Activated CD8-positive, alpha-beta memory T cell treated with anti-CD3 and anti-CD28 coated beads for 36 hours (primary cell): ENCODE measurements at regions not wholly inside any gene's neighbourhood (a gene's known extent, or its start where the extent isn't known, plus 50 kb on each side); places are given as distances from the start of the nearest gene placed in this dataset.

Source experiments
- CTCF ChIA-PET: fragments of 350-600 bp; sonication (Branson Sonifier 250); formaldehyde crosslinking; loops from one replicate; lab custom pipeline; 2021; ENCODE audit warnings: antibody characterized with exemption; lab: Charles Lee
- POLR2A ChIA-PET: fragments of 350-600 bp; sonication (Branson Sonifier 250); formaldehyde crosslinking; loops from one replicate; lab custom pipeline; 2021; ENCODE audit warnings: antibody characterized with exemption; lab: Charles Lee

DNA sequence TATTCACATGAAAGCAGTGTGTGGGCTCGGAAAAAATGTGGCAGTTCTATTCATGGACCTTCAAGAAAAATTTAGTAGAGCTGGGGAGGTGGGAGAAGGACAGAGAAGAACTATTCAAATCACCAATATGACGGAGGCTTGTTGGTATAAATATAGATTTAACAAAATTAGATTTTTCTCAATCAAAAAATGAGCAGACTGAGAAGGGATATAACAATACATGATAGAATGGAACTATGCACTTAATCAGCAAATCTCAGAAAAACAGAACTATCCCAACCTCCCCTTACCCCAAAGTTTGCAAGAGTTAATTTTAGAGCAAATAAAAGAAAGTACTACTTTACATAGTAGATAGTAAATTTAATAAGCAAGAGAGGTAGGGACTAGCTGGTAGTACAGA lies 194.6 kb upstream of the BCL6 start:
- POLR2A ChIA-PET = no interaction called here
- CTCF ChIA-PET = interaction anchor here (1.3 kb wide), 1 partner anchor 14 kb away, joined by 3 read pairs; no protein-coding TSS in a partner anchor

DNA sequence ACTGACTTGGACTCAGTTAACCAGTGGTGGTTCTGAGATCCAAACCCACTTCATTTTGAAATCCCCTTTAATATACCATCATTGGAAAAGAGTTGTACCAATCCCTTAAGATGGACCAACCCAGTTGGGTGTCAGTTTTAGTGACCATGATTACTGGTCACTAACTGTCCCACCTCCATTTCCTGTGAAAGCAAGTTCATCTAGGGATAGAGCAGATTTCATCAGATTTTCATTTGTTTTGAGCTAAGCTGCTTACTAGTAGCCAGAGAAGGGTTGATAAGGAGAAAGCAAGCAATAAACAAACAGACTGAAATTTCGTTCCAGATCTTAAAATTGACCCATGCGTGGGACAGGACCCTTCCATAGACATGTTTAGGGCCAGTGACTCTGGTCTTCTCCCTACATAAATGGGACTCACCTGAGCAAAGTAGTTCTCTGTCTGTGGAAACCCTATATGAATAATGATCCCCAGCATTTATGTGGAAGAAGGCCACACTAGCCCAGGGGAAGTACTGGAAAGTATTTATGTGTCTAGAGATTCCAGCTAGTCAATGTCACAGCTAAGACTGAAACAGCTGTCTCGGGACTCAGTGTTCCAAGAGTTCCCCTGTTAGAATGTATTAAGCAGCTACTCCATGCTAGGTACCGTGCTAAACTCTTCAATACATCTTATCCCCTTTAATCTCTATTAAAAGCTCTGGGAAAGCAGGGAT lies 196.0 kb upstream of the BCL6 start:
- CTCF ChIA-PET = interaction anchor here (1.3 to 1.5 kb wide), 2 partner anchors 13 to 14 kb away, joined by 3 read pairs; no protein-coding TSS in a partner anchor
- POLR2A ChIA-PET = no interaction called here

DNA sequence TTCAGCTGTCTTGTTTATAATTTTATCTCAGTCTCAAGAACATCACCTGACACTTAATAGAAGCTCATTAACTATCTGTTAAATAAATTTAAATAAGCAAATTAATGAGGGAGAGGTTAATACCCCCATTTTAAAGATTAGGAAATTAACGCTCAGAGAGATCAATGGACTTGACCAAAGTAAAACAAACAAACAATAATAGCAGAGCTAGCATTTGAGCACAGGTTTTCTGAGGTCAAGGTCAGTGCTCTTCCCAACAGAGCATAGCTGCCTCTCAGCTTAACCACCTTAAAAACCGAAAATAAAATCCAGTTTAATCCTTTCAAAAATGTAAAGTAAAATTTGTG lies 196.6 kb upstream of the BCL6 start:
- ChIA-PET POLR2A (no interaction called here), CTCF (interaction anchor here (1.5 kb wide), 1 partner anchor 14 kb away, joined by 3 read pairs; no protein-coding TSS in a partner anchor)

DNA sequence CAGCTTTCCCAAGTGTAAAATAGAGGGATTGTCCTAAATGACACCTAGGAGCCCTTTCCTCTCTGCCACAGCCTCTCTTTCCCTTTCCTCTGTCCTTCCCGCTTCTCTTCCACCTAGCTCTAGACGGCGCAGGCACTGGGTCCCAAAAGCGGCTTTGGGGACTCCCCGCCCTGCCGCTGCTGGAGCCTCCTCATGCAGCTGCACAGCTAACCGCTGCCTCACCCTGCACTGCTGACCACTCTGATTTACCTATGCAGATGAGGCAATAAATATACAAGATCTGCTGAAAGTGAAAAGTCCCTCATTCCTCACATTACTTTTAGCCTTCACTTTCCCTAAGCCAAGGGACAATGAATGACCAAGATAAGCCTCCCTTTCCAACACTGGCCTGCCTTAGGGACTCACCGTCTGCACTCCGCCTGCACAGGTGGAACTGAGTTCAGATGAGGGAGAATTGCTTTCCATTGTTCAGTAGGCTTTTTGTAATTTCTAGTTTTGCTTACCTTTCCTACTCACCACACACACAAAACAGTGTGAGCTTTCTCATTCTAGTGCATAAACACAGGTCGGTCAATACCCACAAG lies 197.5 kb upstream of the BCL6 start:
- ChIA-PET POLR2A (no interaction called here), CTCF (interaction anchor here (1.5 kb wide), 1 partner anchor 13 kb away, joined by 3 read pairs; no protein-coding TSS in a partner anchor)

DNA sequence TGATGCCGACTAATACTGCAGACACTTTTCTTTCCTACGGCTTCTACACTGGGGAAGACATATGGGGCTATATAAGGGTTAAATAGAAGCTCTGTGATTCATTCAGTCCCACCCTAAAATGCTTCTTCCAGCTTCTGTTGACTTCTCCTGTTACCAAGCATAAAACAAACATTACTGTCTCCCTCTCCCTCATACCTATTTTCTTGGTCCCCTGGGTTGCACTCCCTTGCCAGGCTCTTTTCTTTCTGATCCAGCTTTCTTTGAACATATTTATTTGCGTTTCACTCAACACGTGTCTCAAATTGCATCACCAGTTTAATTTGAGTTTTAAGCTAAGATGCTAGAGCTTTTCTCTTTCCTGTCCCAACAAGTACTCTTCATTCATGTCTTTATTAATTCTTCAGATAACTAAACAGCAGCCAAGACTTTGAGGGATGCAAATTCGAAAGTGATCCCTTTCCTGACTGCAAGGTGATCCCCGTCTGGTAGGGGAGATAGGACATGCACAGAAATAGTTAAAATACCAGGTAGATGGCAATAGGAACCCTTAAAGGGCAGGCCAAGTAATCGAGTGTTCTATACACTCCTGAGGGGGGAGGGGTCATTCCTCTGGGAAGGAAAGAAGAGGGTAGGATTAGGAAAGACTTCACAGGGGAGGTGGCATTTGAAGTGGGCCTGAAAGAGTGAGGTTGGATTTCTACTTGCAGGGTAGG lies 198.6 kb upstream of the BCL6 start:
- ChIA-PET CTCF (no interaction called here), POLR2A (no interaction called here)

DNA sequence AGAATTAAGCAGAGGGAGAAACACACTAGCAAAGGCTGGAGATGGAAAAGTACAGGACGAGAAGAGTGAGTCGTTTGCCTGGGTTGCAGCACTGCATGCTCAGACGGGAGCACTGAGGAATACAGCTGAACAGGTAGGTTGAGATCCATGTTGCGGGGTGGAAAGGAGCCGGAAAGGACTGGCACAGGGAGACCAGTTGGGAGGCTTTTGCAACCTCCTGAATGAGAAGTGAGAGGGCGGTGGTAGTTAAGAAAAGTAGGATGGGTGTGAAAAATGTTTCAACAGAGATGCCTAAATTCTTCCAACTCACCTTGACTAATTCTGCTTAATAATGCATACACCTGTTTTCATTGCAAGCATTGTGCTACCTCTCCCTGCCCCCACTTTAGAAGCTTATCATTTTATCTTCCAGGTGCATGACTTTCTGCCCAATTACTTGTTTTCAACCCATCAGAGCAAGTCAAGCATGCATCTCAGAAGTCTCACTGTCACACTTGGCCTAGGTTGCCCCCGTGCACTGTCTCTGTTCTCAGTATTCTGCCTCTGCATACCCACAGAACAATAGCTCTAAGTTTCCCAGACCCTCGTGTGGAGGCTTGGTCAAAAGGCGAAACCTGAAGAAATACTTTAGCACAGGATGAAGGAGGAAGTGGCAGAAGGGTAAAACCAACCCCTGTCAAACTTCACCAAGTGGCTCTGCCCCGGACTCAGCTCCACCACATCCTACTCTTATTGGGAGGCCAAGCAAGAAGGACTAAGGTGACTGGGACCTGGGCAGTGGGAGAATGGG lies 199.3 kb upstream of the BCL6 start:
- CTCF ChIA-PET = no interaction called here
- POLR2A ChIA-PET = no interaction called here

DNA sequence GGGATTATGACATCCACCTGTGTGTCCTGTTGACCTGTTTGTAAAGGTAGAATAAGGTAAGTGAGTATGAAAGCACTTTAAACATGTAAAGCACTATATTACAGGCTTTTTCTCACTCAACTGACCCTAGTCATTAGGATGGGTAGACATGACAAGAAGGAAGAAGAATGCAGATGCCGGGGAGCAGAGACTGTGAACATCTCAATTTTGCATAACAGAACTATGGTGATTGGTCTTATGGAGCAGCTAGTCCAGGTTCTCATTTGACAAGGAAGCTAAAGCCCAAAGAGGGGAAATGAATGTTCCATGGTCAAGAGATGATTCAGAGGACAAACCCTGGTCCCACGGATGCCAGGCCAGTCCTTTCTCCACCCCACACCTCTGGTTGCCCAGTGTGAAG lies 200.1 kb upstream of the BCL6 start:
- CTCF ChIA-PET = no interaction called here
- POLR2A ChIA-PET = no interaction called here

DNA sequence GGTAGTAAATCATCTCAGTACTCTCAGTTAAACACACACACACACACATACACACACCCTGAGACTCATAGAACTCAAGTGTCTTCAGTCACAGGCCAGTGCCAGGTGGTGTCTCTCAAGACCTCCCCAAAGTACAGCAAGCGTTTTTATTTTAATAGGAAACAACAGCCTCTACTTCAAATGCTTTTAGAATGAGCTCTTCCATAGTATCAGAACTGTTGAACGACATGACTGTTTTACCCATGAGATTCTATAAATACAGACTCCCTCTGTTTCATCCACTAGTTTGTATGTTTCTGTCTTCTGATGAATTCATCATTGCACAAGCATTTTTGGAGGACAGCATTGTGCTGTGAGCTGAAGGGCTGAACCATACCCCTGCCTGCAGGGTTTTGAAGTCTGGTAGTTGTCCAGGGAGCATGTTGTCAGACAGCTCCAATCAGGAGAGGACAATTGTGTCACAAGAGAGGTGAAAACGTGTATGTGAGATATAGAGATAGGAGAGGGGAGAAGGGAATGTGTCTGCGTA lies 201.0 kb upstream of the BCL6 start:
- ChIA-PET POLR2A (no interaction called here), CTCF (interaction anchor here (0.8 kb wide), 1 partner anchor 23 kb away, joined by 3 read pairs; no protein-coding TSS in a partner anchor)

DNA sequence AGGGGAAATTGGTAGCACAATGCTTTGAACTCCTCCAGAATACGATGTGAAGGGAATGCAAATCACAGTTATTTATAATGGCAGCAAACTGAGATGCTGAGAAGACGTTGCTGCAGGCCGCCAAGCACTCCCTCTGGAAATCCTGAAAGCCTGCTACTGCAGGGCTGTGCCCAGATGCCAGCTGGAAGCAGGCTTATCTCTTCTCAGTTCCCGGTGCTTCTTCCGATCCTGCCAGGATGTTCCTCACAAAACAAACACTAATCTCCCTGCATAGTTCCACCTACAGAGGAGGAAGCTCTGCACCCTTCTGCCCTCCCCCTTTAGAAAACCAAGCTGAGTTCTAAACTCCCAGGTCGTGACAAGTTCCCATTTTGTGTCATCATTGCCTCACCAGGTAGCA lies 201.7 kb upstream of the BCL6 start:
- POLR2A ChIA-PET = no interaction called here

DNA sequence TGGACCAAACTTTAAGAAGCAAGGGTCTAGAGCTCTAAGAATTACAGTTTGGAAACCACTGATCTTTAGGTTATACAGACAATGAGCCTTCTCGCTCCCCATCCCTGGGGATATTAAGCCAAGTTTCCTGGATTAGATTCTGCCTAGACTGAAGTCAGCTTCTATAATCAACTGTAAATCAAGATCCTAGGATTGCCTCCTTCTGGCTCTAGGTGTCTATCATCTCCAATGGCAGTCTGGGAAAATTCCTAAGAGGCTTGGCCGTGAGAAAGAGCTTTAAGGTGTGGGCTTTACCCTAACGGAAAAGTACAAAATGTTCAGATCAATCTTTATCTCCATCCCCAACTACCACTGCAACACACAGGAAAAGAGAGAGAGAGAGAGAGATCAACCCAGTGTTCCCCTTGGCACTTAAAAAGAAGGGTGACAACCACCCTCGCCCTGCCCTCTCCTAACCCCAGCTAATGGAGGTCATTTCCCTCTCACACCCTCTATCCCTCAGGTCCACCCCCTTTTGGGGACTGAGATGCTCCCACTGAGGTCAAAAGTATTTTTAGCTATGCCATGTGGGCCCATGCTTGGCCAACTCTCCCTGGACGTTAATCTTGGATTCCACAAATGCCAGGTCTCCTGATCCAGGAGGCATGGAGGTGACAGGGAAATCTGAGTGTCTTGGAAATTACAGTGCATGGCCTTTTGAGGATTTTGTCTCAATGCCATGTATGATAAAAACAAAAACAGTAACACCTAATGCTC lies 202.8 kb upstream of the BCL6 start:
- CTCF ChIA-PET = no interaction called here

More for the DNA sequence above, 201.7 kb upstream of the BCL6 start:
- CTCF ChIA-PET = interaction anchor here (0.8 kb wide), 1 partner anchor 24 kb away, joined by 3 read pairs; no protein-coding TSS in a partner anchor

DNA sequence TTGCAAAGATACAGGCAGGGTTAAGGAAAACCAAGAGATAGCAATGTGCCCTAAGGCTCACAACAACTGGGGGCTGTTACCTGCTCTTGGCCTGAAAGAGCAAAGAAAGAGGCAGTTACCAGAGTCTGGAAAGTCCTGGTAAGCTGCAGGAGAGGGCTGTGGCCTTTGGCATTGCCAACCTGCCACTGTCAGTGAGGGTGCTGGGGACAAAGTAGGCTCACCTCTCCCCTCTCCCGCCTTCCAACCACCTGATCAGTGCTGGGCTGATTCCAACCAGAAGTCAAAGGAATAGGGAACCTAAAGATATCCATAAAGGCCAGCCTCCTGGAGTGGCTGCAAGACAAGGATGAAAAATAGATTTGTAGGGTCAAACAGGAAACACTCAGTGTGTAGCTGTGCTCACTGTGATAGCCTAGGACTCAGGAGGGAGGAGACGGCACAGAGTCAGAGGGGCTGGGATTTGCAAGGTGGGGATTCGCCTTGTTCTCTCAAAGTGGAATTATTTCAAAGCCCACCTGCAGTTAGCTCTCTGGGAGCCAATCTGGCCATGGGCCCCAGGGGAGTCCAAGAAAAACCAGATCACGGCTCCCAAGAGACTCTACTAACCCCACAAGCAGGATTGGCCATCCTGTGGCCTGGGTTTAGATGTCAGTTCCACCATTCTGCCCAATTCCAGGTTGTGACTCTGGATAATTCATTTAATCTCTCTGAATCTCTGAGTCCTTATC lies 204.0 kb upstream of the BCL6 start:
- ChIA-PET CTCF (no interaction called here), POLR2A (no interaction called here)

More for the DNA sequence above, 202.8 kb upstream of the BCL6 start:
- POLR2A ChIA-PET = no interaction called here

DNA sequence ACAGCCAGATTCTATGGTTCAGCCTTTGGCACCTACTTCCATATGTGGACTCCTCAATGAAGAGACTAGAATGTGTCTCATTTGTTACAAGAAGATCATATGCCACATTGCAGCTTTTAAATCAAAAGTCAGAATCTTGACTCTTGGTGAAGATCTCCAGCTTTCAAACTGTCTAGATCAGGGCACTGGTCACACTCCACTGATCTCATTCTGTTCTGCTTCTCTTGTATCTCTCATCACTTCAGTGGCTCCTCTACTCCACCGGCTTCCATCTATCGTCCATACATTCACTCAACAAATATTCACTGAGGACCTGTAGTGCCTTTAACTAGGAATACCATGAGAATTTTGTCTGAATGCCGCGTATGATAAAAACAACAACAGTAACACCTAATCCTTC lies 203.3 kb upstream of the LPP start:
- ChIA-PET POLR2A (no interaction called here), CTCF (interaction anchor here (0.6 kb wide), 1 partner anchor 191 kb away, joined by 3 read pairs; no protein-coding TSS in a partner anchor)

DNA sequence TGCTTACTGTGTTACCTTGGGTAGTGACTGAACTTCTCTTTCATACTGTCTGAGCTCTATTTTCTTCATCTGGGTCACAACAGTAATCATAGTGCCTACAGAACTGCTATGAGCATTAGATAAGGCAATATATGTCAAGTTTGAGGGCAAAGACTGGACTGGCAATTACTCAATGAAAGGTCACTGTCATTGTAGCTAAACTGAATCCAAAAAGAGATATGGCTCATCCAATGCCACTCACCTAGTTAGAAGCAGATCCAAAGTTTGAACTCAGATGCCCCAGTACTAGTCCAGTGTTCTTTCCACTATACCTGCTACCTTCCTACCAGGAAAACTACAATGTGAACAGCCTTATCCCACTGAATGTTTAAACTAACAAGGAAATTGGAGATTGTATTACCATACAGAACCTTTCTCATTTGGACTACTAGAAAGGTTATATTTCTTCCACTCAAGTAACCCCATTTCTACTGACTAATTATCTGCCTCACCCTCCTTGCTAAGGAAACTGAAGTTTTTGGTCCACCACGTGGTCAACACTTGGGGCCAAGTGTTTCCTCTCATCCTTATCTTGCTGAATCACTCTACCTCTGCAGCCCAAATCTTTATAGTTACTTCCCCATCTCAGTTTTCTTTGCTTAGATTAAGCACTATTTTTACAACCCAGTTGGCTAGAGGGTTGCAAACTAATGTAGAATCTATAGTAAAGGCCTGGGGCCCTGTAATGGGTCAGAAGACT lies 202.3 kb upstream of the LPP start:
- ChIA-PET POLR2A (no interaction called here), CTCF (interaction anchor here (0.6 kb wide), 1 partner anchor 192 kb away, joined by 3 read pairs; no protein-coding TSS in a partner anchor)

DNA sequence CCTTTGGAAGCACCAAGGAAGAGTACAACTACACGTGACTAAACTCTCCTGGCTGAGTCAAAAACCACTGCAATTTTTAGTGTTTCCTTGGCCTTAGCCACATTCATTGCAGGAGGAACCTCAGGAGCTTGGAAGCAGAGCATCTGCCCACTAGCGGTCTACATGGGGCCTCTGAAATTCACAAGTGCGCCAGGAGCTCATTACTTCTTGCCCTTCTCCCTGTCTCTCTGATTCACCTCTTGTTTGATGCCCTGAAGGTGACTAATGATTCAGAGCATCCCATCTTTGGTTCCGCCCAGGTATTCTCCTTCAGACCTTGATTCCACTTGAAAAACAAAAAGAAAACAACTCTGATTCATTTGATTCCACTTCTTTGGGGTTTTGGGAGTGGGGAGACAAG lies 201.1 kb upstream of the LPP start:
- POLR2A ChIA-PET = no interaction called here
- CTCF ChIA-PET = no interaction called here

DNA sequence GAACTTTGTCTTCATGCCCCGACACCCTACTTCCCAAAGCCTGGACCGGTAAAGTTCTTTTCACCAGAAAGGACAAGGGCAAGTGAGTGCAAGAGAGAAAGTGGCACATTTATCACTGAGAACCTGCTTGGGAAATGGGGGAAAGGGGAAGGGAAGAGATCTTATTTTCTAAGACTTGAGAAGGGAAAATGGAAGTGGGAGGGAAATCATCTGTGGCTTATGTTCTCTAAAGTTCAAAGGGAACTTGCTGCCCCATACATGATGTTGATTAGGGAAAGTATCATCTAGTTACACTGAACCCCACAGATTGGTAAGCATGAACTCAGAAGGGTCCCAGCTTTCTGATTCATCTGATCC lies 199.5 kb upstream of the LPP start:
- CTCF ChIA-PET = interaction anchor here (1.0 kb wide), 1 partner anchor 14 kb away, joined by 3 read pairs; no protein-coding TSS in a partner anchor
- POLR2A ChIA-PET = no interaction called here

DNA sequence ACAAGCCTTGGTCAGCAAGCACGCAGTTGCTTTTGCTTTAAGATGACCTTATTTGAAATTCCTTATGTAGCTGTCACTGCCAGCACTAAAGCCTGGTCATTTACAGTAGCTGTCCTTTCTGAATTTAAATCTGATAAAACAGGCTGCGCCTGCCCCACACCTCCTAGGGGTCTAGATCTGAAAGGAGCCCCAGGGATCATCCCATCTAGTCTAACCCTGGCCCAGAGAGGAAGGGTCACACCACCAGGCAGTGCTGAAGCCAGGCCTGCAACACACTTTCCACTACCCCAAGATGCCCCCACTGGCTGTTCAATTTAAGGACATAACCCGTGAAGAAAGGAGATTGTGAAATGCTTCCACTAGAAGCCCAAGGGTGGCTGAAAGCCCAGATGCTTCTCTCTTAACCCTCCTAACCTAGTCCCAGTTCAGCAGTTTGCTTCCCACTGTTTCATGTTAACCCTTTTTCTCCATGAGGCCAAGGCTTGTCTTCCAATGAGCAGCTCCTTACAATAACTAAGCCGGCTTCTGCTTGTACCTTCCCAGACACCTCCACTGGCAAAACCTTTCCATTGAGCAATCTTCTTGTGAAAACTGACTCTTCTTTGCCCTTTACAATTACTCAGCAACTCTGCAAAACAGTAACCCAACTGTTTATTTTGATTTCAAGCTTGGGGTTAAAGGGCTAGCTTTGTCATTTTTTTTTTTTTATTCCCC lies 198.9 kb upstream of the LPP start:
- ChIA-PET CTCF (interaction anchor here (0.7 kb wide), 2 partner anchors 13 to 19 kb away, joined by 3 read pairs; no protein-coding TSS in a partner anchor), POLR2A (no interaction called here)

DNA sequence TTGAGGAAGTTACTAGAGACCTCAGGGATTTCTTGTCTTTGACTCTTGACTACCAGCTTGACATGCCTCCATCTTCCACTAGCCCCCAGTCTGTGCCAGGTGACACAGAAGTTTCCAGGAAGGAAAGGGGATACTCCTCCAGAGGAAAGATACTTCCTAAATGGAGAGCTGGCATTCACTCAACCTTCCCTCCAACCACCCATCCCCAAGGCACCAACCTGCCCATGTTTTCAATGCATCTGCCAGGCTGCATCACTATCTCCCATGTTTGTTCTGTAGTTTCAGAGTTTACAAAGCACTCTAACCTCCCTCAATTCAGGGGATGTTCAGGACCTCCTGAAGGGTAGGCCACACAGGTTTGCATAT lies 198.4 kb upstream of the LPP start:
- POLR2A ChIA-PET = no interaction called here
- CTCF ChIA-PET = interaction anchor here (0.7 kb wide), 2 partner anchors 14 to 19 kb away, joined by 3 read pairs; no protein-coding TSS in a partner anchor
